Liver (tissue), 3 donors: ENCODE measurements at regions not wholly inside any gene's neighbourhood (a gene's known extent, or its start where the extent isn't known, plus 50 kb on each side); places are given as distances from the start of the nearest gene placed in this dataset.

Source experiments
- EGR1 ChIP-seq, 2 donors: IDR thresholded peaks; 2 replicates each; pipeline ENCODE4 v1.6.1; 2016 to 2018; ENCODE audit warnings: antibody characterized with exemption in 2 of 2, low read depth in 2 of 2
- FOXA1 ChIP-seq: IDR thresholded peaks from 2 replicates; pipeline ENCODE4 v1.6.1; 2016; ENCODE audit warnings: antibody characterized with exemption
- HNF4G ChIP-seq: IDR thresholded peaks from 2 replicates; pipeline ENCODE4 v1.6.1; 2016; ENCODE audit warnings: antibody characterized with exemption
- JUND ChIP-seq, 2 donors: IDR thresholded peaks; 2 replicates each; pipeline ENCODE4 v1.6.1; 2016; ENCODE audit warnings: antibody characterized with exemption in 2 of 2
- RXRA ChIP-seq, 2 donors: IDR thresholded peaks; 2 replicates each; pipeline ENCODE4 v1.6.1; 2017 to 2018; ENCODE audit warnings: antibody characterized with exemption in 2 of 2, mild to moderate bottlenecking in 1 of 2
- SP1 ChIP-seq: IDR thresholded peaks from 2 replicates; pipeline ENCODE4 v1.6.1; 2018; ENCODE audit warnings: antibody characterized with exemption, mild to moderate bottlenecking
- TAF1 ChIP-seq: conservative IDR thresholded peaks from 2 replicates; pipeline ENCODE4 v1.6.1; 2016; ENCODE audit warnings: antibody characterized with exemption, mild to moderate bottlenecking
- YY1 ChIP-seq: IDR thresholded peaks from 2 replicates; pipeline ENCODE4 v1.6.1; 2016; ENCODE audit warnings: antibody characterized with exemption, mild to moderate bottlenecking
- TF ChIP-seq, protein P1 (sequence below): fragments of 150-350 bp; IDR thresholded peaks from 2 replicates; pipeline ENCODE4 v1.5.1; 2017; ENCODE audit warnings: improper control_type of control experiment, low read depth, low read length; ENCODE audit not compliant: missing input control
- TF ChIP-seq, protein P2 (sequence below): IDR thresholded peaks from 2 replicates; pipeline ENCODE4 v1.6.1; 2016; ENCODE audit warnings: antibody characterized with exemption
- TF ChIP-seq, protein P3 (sequence below): IDR thresholded peaks from 2 replicates; pipeline ENCODE4 v1.6.1; 2016; ENCODE audit warnings: antibody characterized with exemption
- TF ChIP-seq, protein P4 (sequence below): IDR thresholded peaks from 2 replicates; pipeline ENCODE4 v1.6.1; 2016; ENCODE audit warnings: antibody characterized with exemption, mild to moderate bottlenecking
- TF ChIP-seq, protein P5 (sequence below): IDR thresholded peaks from 2 replicates; pipeline ENCODE4 v1.6.1; 2016; ENCODE audit warnings: antibody characterized with exemption
- donor health status: healthy.
- donor health status: healthy.

DNA sequence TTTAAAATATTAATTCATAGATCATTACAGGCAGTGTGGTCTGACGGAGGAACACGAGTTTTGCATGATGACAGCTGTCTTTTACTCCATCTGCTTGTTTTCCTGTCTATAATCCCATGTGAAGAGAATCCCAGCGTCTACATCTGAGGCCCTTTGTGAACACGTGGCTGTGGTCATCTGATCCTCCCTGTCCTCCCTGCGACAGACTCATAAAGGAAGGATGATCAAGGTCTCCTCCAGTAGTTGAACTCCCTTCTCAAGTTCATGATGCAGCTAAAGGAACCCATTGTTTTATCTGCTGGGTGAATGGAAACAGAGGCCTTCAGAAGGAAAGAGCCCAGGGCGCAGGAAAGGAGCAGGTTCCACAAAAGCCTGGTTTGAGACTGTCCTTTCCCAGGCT is 435.8 kb upstream of the JARID2 start:
- TF ChIP-seq, protein P1, sequence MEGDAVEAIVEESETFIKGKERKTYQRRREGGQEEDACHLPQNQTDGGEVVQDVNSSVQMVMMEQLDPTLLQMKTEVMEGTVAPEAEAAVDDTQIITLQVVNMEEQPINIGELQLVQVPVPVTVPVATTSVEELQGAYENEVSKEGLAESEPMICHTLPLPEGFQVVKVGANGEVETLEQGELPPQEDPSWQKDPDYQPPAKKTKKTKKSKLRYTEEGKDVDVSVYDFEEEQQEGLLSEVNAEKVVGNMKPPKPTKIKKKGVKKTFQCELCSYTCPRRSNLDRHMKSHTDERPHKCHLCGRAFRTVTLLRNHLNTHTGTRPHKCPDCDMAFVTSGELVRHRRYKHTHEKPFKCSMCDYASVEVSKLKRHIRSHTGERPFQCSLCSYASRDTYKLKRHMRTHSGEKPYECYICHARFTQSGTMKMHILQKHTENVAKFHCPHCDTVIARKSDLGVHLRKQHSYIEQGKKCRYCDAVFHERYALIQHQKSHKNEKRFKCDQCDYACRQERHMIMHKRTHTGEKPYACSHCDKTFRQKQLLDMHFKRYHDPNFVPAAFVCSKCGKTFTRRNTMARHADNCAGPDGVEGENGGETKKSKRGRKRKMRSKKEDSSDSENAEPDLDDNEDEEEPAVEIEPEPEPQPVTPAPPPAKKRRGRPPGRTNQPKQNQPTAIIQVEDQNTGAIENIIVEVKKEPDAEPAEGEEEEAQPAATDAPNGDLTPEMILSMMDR, result no peak
- TF ChIP-seq YY1 (no peak), JUND (IDR thresholded peaks at IDR 0.05) (no peak), TAF1 (no peak), FOXA1 (no peak), SP1 (no peak), HNF4G (no peak), RXRA (IDR thresholded peaks at IDR 0.05) (no peak), EGR1 (IDR thresholded peaks at IDR 0.05; ENCODE audit: low read depth in 2 of 2) (no peak)
- TF ChIP-seq, protein P2, sequence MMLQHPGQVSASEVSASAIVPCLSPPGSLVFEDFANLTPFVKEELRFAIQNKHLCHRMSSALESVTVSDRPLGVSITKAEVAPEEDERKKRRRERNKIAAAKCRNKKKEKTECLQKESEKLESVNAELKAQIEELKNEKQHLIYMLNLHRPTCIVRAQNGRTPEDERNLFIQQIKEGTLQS, result no peak
- TF ChIP-seq, protein P3, sequence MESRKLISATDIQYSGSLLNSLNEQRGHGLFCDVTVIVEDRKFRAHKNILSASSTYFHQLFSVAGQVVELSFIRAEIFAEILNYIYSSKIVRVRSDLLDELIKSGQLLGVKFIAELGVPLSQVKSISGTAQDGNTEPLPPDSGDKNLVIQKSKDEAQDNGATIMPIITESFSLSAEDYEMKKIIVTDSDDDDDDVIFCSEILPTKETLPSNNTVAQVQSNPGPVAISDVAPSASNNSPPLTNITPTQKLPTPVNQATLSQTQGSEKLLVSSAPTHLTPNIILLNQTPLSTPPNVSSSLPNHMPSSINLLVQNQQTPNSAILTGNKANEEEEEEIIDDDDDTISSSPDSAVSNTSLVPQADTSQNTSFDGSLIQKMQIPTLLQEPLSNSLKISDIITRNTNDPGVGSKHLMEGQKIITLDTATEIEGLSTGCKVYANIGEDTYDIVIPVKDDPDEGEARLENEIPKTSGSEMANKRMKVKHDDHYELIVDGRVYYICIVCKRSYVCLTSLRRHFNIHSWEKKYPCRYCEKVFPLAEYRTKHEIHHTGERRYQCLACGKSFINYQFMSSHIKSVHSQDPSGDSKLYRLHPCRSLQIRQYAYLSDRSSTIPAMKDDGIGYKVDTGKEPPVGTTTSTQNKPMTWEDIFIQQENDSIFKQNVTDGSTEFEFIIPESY, result no peak
- TF ChIP-seq, protein P4, sequence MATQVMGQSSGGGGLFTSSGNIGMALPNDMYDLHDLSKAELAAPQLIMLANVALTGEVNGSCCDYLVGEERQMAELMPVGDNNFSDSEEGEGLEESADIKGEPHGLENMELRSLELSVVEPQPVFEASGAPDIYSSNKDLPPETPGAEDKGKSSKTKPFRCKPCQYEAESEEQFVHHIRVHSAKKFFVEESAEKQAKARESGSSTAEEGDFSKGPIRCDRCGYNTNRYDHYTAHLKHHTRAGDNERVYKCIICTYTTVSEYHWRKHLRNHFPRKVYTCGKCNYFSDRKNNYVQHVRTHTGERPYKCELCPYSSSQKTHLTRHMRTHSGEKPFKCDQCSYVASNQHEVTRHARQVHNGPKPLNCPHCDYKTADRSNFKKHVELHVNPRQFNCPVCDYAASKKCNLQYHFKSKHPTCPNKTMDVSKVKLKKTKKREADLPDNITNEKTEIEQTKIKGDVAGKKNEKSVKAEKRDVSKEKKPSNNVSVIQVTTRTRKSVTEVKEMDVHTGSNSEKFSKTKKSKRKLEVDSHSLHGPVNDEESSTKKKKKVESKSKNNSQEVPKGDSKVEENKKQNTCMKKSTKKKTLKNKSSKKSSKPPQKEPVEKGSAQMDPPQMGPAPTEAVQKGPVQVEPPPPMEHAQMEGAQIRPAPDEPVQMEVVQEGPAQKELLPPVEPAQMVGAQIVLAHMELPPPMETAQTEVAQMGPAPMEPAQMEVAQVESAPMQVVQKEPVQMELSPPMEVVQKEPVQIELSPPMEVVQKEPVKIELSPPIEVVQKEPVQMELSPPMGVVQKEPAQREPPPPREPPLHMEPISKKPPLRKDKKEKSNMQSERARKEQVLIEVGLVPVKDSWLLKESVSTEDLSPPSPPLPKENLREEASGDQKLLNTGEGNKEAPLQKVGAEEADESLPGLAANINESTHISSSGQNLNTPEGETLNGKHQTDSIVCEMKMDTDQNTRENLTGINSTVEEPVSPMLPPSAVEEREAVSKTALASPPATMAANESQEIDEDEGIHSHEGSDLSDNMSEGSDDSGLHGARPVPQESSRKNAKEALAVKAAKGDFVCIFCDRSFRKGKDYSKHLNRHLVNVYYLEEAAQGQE, result no peak
- TF ChIP-seq, protein P5, sequence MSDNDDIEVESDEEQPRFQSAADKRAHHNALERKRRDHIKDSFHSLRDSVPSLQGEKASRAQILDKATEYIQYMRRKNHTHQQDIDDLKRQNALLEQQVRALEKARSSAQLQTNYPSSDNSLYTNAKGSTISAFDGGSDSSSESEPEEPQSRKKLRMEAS, result no peak
